ENCODE measurements at regions not wholly inside any gene's neighbourhood (a gene's known extent, or its start where the extent isn't known, plus 50 kb on each side); places are given as distances from the start of the nearest gene placed in this dataset.

DNA sequence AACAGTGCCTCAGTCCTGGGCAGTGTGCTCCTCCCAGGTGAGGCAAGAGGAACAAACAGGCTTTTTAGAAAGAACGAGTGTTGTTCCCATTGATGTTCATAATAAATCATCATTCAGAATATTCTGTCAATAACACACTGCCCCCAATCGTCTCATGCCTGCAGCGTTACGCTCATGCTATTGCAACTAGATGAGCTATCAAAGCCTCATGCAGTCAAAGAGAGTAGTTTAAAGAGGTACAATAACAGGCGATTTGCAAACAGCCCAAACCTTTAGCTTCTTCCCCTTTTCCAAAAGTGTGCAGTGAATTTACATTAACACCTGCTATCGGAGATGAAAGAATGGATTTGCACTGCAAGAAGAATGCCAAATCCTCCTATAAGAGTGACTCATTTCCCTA, 1164.7 kb upstream of the MAP3K7 start:
- no peak for DNase-seq

DNA sequence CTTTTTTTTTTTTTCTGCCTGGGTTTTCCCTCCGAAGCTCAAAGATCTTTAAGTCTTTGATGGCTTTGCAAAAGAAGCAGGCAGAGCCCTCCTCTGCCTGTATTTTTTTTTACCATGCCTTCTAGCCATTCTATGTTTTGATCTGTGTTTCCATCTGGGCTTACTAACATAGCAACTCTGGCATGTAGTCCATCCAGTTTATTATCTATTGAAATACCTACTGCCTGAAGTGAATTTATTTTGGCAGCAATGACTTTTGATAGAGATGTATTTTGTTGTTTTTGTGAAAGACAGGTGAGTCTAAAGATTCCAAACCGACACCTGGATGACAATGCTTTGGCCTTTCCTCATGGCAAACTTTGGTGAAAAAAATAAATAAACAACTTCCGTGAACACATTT, 1157.7 kb upstream of the MAP3K7 start:
- DNase-seq = no peak

DNA sequence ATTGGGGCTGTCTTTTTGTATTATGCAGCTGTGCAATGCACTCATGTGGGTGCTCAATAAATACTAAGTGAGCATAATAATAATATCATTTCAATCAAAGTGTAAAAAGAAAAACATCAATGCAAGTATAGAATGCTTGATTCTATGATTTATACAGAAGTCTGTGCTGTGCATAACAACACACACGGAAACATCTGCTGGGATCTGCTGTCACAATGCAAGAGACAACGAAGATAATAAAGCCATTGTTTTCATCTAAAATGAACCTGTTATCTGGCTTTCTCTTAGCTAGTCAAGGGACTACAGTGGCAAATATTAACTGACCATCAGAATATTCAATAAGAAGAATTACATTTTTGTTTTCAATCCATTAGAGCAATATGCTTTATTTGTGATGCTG, 1156.9 kb upstream of the MAP3K7 start:
- DNase-seq = no peak

DNA sequence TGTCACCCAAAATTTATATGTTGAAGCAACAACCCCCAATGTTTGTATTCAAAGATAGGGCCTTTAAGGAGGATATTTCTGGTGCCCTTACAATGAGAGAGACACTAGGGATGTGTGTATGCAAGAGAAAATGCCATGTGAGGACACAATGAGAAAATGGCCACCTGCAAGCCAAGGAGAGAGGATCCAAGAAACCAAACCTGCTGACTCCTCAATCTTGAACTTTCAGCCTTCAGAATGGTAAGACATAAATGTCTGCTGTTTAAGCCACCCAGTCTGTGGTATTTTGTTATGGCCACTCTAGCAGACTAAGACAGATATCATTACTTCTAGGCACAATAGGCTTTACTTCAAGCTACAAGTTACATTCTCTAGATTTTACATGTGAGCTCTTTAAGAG, 1145.1 kb upstream of the MAP3K7 start:
- no peak for DNase-seq

DNA sequence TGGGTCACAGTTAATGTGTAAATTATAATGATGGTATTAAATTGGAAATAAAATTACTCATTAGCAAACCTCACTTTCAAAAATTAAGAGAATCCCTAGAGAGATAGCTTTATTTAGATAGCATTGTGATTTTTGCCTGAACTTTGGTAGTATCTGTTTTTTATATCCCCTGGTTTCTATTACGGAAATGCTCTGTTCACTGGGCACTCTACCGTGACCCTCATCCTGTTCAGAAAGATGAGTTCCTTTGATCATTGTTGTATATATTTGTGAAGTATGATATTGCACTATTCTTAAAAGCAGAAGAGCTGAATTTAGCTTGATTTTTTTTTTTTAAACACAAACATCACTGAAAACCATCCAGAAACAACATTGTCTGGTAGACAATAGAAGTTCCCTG, 1143.8 kb upstream of the MAP3K7 start:
- no peak for DNase-seq

DNA sequence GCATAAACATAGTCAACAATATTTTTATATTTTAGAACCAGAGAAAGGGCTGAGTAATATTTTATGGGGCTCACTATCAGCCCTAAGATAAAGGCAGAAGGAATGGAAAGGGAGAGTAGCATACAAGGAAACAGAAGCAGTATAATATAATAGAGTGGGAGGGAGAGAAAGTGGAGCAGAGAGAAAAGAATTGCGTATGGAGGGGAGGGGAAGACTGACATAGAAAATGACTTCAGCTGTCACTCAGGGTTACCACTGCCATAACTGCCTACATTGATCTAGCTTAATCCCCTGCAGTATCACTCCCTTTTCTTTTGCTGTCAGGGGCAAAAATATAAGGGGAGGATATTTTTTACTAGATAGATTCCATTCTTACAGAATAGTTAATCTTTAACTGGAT, 1133.5 kb upstream of the MAP3K7 start:
- no peak for DNase-seq

DNA sequence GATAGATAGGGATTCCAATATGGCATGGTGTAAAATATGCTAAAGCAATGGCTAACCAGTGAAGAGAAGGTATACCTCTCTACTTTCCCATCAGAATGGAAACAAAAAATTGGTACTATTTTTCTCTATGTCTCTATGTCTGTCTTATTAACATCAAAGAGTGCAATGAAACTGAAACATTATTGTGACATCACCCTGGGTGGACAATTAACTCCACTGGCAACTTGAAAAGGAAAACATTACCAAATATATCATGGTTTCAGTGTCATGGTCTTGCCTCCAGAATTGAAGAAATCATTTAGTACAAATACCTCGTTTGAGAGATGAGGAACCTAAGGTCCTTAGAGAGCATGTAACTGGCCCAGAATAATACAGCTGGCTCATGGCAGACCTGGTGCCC, 1132.5 kb upstream of the MAP3K7 start:
- no peak for DNase-seq

DNA sequence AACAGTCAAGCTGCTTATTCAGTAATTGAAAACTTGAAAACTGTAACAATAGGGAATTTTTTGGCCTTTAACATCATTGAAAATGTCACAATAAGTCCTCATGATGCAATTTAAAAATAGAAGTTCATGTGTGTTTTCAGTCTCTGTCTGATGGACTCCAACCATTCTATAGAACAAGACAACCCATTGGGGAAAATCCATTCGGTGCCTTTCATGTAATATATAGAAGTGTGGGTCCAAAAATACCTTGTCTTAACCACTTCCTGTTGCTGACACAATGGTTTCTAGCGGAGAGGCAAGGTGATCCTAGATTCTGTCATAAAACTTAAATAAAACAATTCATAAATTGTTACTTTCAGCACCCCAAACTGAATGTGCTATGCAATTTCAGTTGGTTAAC, 1131.3 kb upstream of the MAP3K7 start:
- DNase-seq = no peak

DNA sequence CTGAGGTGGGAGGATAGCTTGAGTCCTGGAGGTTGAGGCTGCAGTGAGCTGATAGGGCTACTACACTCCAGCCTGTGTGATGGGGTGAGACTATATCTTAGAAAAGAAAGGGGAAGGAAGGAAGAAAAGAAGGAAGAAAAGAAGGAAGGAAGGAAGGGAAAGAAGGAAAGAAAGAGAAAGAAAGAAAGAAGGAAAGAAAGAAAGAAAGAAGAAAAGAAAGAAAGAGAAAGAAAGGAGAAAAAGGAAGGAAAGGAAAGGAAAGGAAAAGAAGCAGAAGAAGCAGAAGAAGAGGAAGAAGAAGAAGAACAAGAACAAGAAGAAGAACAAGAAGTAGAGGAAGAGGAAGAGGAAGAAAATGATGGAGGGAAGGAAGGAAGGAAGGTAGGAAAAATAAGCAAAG, 1130.2 kb upstream of the MAP3K7 start:
- no peak for DNase-seq

DNA sequence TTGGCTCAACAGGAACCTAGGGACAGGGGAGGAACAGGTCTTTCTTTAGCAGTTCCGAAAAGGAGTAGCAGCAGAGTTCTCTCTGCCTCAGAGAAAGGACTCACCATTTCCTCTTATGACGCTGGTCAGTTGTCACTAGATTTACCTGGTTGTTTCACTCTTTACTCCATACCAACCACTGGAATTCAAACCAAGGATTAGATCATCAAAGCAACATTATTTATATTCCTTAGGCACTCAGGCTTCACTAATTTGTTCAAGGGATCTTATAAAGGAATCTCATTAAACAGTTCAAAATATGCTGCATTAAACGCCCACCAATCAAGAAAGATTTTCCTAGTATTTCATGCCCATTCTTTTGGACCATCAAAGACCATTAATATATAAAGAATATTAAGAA, 1129.5 kb upstream of the MAP3K7 start:
- no peak for DNase-seq

DNA sequence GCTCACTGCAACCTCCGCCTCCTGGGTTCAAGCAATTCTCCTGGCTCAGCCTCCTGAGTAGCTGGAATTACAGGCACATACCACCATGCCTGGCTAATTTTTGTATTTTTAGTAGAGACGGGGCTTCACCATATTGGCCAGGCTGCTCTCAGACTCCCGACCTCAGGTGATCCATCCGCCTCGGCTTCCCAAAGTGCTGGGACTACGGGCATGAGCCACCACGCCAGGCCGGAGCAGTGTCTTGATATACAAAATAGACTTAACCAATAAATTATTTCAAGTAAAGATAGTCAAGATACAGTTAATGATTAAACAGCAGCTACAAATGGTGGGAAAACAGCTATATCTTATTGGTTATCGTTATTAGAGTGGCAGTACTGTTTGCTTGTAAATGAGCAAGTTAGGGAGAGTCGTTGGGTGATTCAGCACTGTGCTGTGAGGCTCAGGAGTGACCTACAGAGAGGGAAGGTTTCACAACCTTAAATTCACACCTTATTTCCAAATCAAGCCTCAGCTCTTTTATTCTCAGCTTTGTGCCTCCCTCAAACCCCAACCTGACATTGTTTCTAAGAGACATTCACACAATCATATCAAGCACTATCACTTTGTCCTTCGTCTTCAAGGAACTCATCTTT, 1128.4 kb upstream of the MAP3K7 start:
- DNase-seq = no peak

DNA sequence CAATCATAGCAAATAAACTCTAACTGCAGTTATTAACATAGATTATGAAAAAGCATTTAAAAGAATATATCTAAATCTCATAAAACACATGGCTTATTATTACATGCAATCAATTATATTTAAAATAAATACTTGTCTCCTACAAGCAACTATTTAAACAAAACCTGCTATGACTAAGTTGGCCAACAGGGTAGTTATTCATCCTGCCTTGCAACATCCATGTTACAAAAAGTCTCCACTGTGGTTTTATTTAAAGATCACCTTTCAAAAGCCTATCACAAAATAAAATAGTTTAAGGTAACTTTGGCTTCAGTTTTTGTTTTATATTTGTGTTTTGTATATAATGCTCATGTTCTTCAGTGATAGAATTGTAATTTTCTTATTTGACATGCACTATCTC, 1127.0 kb upstream of the MAP3K7 start:
- DNase-seq = no peak

DNA sequence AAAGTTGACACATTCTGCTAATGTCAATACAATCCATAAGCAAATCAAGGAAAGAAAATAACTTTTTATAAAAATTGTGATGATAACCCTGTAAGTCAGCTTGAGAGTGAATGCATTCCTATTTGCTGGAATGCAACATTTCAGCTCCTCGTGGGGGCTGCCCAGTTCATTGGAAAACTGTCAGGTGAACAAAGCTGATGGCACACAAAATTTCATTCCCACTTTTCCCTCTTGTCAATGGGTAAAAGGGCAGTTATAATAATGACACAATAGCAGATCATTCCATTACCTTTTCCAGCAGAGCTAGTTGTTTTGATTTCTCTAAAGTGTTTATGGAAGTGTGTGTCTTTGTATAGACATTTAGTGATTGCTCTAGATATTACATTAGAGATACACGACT, 1124.6 kb upstream of the MAP3K7 start:
- DNase-seq = no peak

DNA sequence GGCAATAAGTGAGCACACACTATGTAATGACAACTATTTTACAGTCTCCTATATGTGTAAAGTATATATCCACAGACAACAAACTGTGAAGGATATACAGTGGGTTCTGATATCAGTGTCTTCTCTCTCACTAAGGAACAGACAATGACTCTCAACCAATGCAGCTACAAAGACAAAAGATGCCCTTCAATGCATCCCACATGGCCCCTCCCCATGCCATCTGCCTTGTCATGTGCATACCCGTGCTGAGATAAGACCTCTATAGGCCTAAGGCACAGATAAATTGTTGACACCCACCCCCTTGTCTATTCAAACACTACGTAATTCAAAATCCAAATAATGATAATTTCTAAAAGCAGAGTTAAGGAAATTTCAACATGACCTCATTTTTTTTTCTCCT, 1123.5 kb upstream of the MAP3K7 start:
- DNase-seq = no peak

DNA sequence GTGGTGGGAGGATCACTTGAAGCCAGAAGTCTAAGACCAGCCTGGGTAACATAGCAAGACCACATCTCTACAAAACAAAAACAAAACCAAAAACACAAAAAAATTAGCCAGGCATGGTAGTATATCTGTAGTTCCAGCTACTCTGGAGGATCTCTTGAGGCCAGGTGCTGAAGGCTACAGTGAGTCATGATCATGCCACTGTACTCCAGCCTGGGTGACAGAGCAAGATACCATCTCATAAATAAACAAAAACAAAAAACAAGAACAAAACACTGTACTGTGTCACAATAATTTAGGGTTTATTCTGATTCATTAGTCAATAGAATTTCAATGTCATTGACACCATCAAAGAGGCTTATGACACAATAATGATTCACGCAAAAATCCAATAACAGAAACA, 1121.7 kb upstream of the MAP3K7 start:
- DNase-seq = no peak

DNA sequence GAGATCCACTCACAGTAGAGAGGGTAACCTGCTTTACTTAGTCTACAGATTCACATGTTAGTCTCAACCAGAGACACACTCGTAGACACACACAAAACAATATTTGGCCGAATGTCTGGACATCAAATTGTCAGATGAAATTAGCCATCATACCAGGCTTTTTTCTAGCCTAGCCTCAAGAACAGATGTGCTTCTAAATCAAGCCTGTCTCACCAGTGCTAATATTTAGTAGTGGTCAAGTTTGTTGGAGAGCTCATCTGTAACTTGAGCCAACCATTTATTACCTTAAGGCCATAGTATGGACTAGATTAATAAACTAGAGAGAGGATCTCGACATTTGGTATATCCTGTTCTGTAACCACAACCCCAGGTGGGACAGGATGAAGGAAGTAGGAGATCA, 1118.8 kb upstream of the MAP3K7 start:
- DNase-seq = no peak

DNA sequence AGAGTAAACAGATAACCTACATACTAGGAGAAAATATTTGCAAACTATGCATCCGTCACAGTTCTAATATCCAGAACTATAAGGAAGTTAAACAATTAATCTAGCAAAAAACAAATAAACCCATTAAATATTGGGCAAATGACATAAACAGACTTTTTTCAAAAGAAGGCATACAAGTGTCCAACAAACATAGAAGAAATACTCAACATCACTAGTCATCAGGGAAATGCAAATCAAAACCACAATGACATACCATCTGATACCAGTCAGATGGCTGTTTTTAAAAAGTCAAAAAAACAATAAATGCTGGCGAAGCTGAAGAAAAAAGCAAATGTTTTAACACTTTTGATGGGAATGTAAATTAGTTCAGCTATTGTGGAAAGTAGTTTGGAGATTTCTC, 1117.7 kb upstream of the MAP3K7 start:
- DNase-seq = no peak

DNA sequence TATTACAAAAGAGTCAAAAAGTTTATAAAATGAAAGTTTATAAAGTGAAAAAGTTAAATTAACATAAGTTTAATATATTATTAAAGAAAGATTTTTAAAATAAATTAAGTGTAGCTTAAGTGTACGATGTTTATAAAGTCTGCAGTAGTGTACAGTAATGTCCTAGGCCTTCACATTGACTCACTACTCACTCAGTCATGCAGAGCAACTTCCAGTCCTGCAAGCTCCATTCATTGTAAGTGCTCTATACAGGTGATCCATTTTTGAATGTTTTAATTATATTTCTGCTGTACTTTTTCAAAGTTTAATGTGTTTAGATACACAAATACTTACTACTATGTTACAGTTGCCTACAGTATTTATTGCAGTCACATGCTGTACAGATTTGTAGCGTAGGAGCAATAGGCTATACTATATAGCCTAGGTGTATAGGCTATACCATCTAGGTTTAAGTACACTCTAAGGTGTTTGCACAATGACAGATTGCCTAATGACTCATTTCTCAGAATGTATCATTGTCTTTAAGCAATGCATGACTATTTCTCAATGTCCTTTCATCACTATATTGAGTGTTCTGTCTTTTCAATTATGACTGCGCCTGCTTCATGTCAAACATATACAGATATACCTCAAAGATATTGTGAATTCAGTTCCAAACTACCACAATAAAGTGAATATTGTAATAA, 1110.3 kb upstream of the MAP3K7 start:
- no peak for DNase-seq

DNA sequence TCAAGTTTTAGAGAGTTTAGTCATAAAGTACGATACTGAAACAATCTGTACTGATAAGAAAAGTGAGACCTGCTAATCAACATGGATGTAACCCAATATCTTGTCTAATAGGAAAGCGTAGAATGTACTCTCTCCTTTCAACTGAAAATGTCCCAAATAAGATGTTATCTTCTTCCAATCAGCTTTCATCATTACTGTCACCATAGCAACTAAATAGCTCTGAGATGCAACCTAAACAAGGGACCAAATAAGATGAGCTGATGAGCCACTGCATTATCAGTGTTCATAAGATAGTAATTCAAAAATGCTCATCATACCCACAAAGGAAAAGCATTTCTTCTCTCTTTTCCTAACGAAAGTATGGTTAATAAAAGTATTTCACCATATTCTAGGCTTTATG, 1108.3 kb upstream of the MAP3K7 start:
- DNase-seq = no peak

DNA sequence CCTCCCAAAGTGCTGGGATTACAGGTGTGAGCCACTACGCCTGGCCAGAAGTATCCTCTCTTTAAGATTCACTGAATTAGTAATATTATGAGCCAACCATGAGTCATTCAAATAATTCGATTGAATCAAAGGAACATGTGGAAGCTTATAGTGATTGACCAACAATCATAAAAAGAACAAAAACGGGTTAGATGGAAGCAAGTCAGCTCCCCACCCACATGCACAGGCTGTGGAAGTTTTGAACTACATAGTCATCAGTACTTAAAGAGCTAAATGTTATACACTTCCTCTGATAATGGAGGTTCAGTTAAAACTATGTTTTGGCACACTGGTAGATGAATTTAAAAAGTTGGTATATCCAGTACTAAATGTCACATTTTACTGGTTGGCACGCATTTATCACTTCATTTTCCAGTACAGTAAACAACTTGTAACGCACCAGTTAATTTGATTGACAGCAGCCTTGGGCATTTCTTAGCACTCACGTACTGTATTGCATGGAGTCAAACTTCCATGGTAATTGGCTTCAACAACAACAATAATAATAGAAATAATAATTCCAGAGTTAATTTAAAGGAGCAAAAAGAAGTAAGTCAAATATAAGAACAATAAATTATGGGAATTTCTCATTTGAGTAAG, 1107.3 kb upstream of the MAP3K7 start:
- no peak for DNase-seq

DNA sequence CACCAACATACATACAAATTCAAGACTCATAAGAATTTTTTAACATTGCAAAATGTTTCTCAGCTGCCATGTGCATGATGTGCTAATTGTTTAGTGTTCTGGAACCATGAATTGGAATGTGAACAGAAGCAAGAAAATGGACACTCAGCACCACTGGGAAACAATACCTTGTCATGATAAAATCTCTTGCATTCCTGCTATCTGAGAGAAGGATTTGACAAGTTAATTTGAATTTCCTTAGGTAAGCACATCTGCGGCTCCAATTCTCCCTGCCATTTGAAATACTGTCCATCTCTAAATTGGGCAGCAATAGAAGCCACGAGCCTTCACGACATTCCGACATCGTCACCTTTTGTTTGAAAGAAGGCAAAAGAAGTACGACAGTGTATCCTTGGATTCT, 1104.6 kb upstream of the MAP3K7 start:
- DNase-seq = no peak

DNA sequence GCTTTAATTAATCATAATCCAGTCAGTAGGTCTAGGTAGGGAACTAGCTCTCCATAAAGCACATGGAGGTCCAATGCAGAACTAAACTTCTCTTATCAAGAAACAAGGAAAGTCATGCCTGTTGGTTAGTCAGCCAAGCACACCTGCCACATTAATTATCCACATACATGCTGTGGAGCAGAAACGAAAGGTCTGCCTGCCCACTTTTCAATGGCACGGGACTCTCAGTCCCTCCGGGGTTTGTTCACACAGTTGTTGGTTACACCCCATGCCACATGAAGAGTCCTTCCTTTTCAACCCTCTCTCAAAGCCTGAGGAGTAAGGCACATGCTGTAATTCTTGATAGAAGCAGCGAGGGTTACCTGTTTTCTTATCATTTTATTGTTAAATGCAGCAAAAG, 1096.4 kb upstream of the MAP3K7 start:
- no peak for DNase-seq

DNA sequence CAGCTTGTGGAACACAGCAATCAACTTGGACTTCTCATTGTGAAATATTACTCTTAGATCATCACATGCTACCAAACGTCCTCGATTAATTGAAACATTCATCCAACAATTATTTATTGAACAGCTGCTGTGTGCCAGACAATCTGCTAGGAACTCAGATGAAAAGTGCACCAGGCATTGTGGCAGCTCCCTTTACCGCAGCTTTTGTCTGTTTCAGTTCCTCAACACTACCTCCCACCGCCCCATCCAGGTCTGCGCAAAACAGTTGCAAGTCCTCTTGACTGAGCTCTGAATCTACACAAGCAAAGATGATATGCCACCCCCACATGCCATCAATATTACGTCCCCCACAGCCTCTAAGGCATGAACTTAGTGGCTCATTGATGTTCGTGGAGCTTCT, 1094.4 kb upstream of the MAP3K7 start:
- DNase-seq = no peak

DNA sequence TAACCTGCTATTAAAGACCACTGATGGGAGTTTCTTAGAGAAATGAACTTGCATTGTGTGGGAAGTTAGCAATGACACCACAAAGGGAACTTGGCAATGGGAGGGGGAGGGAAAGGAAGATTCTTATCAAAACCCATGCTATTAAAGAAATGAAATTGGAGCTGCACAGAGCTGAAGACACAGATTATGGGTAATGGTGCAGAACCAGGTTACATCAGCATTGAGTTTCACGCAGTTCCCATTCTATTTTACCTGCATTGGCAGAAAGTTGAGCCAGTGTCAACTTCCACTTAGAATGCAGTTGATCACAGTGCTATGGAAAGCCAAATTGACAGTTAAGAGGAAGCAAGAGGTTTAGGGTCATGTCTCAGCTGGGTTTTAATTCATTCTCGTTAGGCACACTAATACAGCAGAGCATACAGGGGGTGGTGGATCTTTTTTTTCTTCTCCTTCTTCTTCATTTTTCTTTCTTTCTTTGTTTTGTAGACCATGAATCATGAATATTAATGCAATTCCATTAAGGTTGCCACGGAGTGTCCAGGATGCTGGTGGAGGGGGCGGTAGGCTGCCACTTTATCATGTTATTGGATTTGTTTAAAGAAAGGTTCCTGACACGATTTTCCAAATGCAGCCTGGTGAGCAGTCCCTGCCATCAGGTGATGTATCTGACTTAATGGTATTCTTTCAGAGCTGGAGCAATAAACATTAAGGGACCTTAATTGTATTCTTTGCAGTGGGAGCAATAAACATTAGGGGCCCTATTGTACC, 1092.0 kb upstream of the MAP3K7 start:
- DNase-seq = no peak
